H9 (cell line): ENCODE measurements at regions not wholly inside any gene's neighbourhood (a gene's known extent, or its start where the extent isn't known, plus 50 kb on each side); places are given as distances from the start of the nearest gene placed in this dataset.

Source experiments
- DNase-seq: peaks from one replicate; pipeline ENCODE4 v3.0.0-alpha.2; 2017
- H2AFZ ChIP-seq: one replicate; pipeline ENCODE4 v1.6.1; 2013; ENCODE audit warnings: mild to moderate bottlenecking, low read length, control low read depth, moderate library complexity
- H2AK5ac ChIP-seq: 2 replicates; pipeline ENCODE4 v1.6.1; 2013; ENCODE audit warnings: low read length, control low read depth, mixed read lengths; ENCODE audit not compliant: insufficient read length
- H2BK120ac ChIP-seq: one replicate; pipeline ENCODE4 v1.6.1; 2013; ENCODE audit warnings: low read depth, mild to moderate bottlenecking, low read length, control low read depth, inconsistent platforms; ENCODE audit not compliant: poor library complexity, severe bottlenecking
- H2BK12ac ChIP-seq: 2 replicates; pipeline ENCODE4 v1.6.1; 2013; ENCODE audit warnings: low read length, control low read depth, mixed read lengths, low read depth; ENCODE audit not compliant: insufficient read length
- H2BK15ac ChIP-seq: 2 replicates; pipeline ENCODE4 v1.6.1; 2013; ENCODE audit warnings: low read depth, low read length, control low read depth
- H2BK20ac ChIP-seq: one replicate; pipeline ENCODE4 v1.6.1; 2013; ENCODE audit warnings: low read depth, mild to moderate bottlenecking, low read length, control low read depth, inconsistent platforms; ENCODE audit not compliant: poor library complexity, severe bottlenecking
- H2BK5ac ChIP-seq: 2 replicates; pipeline ENCODE4 v1.6.1; 2013; ENCODE audit warnings: low read length, control low read depth, mixed read lengths; ENCODE audit not compliant: insufficient read length
- H3K14ac ChIP-seq: 2 replicates; pipeline ENCODE4 v1.6.1; 2013; ENCODE audit warnings: low read length, control low read depth; ENCODE audit not compliant: insufficient read depth
- H3K18ac ChIP-seq: 2 replicates; pipeline ENCODE4 v1.6.1; 2013; ENCODE audit warnings: low read depth, mild to moderate bottlenecking, mixed read lengths, low read length, control low read depth; ENCODE audit not compliant: insufficient read length
- H3K23ac ChIP-seq: 2 replicates; pipeline ENCODE4 v1.6.1; 2013; ENCODE audit warnings: low read length, control low read depth, mixed read lengths, low read depth; ENCODE audit not compliant: insufficient read length
- H3K23me2 ChIP-seq: 2 replicates; pipeline ENCODE4 v1.6.1; 2013; ENCODE audit warnings: low read depth, mild to moderate bottlenecking, mixed read lengths, low read length, control low read depth; ENCODE audit not compliant: insufficient read length, poor library complexity, severe bottlenecking
- H3K27ac ChIP-seq: 2 replicates; pipeline ENCODE4 v1.5.1; 2013; ENCODE audit warnings: low read length, control low read depth, mixed read lengths, low read depth; ENCODE audit not compliant: insufficient read length
- H3K27me3 ChIP-seq: 2 replicates; pipeline ENCODE4 v1.6.1; 2013; ENCODE audit warnings: low read length, control low read depth, inconsistent platforms; ENCODE audit not compliant: insufficient read depth
- H3K4ac ChIP-seq: 2 replicates; pipeline ENCODE4 v1.6.1; 2013; ENCODE audit warnings: low read depth, mild to moderate bottlenecking, control low read depth, inconsistent platforms, low read length, moderate library complexity
- H3K4me1 ChIP-seq: 2 replicates; pipeline ENCODE4 v1.6.1; 2013; ENCODE audit warnings: low read length, control low read depth, inconsistent platforms; ENCODE audit not compliant: insufficient read depth
- H3K4me2 ChIP-seq: 2 replicates; pipeline ENCODE4 v1.6.1; 2013; ENCODE audit warnings: low read length, control low read depth, mixed read lengths; ENCODE audit not compliant: insufficient read length, insufficient read depth
- H3K56ac ChIP-seq: 2 replicates; pipeline ENCODE4 v1.6.1; 2013; ENCODE audit warnings: low read depth, mild to moderate bottlenecking, mixed read lengths, low read length, control low read depth; ENCODE audit not compliant: insufficient read length
- H3K79me1 ChIP-seq: 2 replicates; pipeline ENCODE4 v1.6.1; 2013; ENCODE audit warnings: low read depth, mild to moderate bottlenecking, moderate library complexity, low read length, control low read depth, inconsistent platforms; ENCODE audit not compliant: insufficient read depth, poor library complexity, severe bottlenecking
- H3K79me2 ChIP-seq: 2 replicates; pipeline ENCODE4 v1.6.1; 2013; ENCODE audit warnings: low read length, control low read depth, inconsistent platforms; ENCODE audit not compliant: insufficient read depth
- H3K9ac ChIP-seq: 2 replicates; pipeline ENCODE4 v1.6.1; 2013; ENCODE audit warnings: low read length, control low read depth, mixed read lengths; ENCODE audit not compliant: insufficient read length; ENCODE audit errors: extremely low read depth
- H3K9me3 ChIP-seq: one replicate; pipeline ENCODE4 v1.6.1; 2013; ENCODE audit warnings: low read depth, low read length, inconsistent platforms; ENCODE audit not compliant: control insufficient read depth
- H3T11ph ChIP-seq: one replicate; pipeline ENCODE4 v1.6.1; 2013; ENCODE audit warnings: mild to moderate bottlenecking, low read length, control low read depth, inconsistent platforms
- H4K20me1 ChIP-seq: one replicate; pipeline ENCODE4 v1.6.1; 2013; ENCODE audit not compliant: control insufficient read depth, insufficient read length, insufficient read depth
- H4K5ac ChIP-seq: 2 replicates; pipeline ENCODE4 v1.6.1; 2013; ENCODE audit warnings: low read depth, mild to moderate bottlenecking, mixed read lengths, low read length, control low read depth; ENCODE audit not compliant: insufficient read length
- H4K8ac ChIP-seq: replicated peaks from 2 replicates; pipeline ENCODE4 v1.6.1; 2013; ENCODE audit warnings: low read length, control low read depth, mixed read lengths, low read depth; ENCODE audit not compliant: insufficient read length
- H4K91ac ChIP-seq: 2 replicates; pipeline ENCODE4 v1.6.1; 2013; ENCODE audit warnings: low read depth, mild to moderate bottlenecking, moderate library complexity, mixed read lengths, low read length, control low read depth; ENCODE audit not compliant: insufficient read length
- H3K27ac Mint-ChIP-seq, 3 experiments: 2 replicates in 2 of 3; 3 replicates in 1 of 3; pipeline ENCODE4 v1.8.0; 2020 to 2021; ENCODE audit warnings: mixed read lengths in 3 of 3, mild to moderate bottlenecking in 1 of 3, moderate library complexity in 1 of 3
- H3K27me3 Mint-ChIP-seq: 2 replicates; pipeline ENCODE4 v1.8.0; 2021; ENCODE audit warnings: low read depth, mild to moderate bottlenecking, moderate library complexity, mixed read lengths
- H3K36me3 Mint-ChIP-seq, 3 experiments: 2 replicates in 2 of 3; 3 replicates in 1 of 3; pipeline ENCODE4 v1.8.0; 2020 to 2021; ENCODE audit warnings: low read depth in 3 of 3, mixed read lengths in 3 of 3; ENCODE audit not compliant: insufficient read depth in 1 of 3
- H3K4me1 Mint-ChIP-seq, 2 experiments: 2 replicates each; pipeline ENCODE4 v1.8.0; 2020; ENCODE audit warnings: mixed read lengths in 2 of 2
- H3K4me3 Mint-ChIP-seq, 2 experiments: 2 replicates in 1 of 2; 3 replicates in 1 of 2; pipeline ENCODE4 v1.8.0; 2020 to 2021; ENCODE audit warnings: mild to moderate bottlenecking in 2 of 2, mixed read lengths in 2 of 2, moderate library complexity in 1 of 2
- H3K9me3 Mint-ChIP-seq, 2 experiments: 2 replicates in 1 of 2; 3 replicates in 1 of 2; pipeline ENCODE4 v1.8.0; 2020; ENCODE audit warnings: mild to moderate bottlenecking in 2 of 2, mixed read lengths in 2 of 2, moderate library complexity in 1 of 2
- CTCF ChIP-seq: fragments of 200-600 bp; sonication (generic); conservative IDR thresholded peaks from 3 replicates; pipeline ENCODE4 v1.8.0; 2021; ENCODE audit warnings: antibody characterized with exemption, mild to moderate bottlenecking
- WGBS: extraction: QIAGEN DNeasy Blood & Tissue Kit; methylation state at CpG from one replicate; pipeline ENCODE4 v1.1.7; 2013; ENCODE audit warnings: missing lambda C conversion rate, low lambda C conversion rate, mixed read lengths; ENCODE audit not compliant: insufficient read length; ENCODE audit errors: extremely low coverage; 5-methylcytosine and 5-hydroxymethylcytosine counted together

- Histone ChIP-seq H3K9ac (no peak overlapping the region), H2BK12ac (no peak overlapping the region), H4K8ac (no peak overlapping the region), H2AFZ (no peak overlapping the region), H3K9me3 (no peaks in the 10 kb centered on the region), H4K5ac (no peak overlapping the region), H3T11ph (no peak overlapping the region), H3K4me2 (no peak overlapping the region), H3K23me2 (no peaks in the 10 kb centered on the region), H3K56ac (no peak overlapping the region), H2AK5ac (no peak overlapping the region), H3K4me1 (no peaks in the 10 kb centered on the region), H3K18ac (no peak overlapping the region), H3K14ac (no peak overlapping the region), H4K91ac (no peak overlapping the region), H2BK20ac (no peak overlapping the region), H2BK120ac (no peak overlapping the region), H3K4ac (no peak overlapping the region), H2BK5ac (no peak overlapping the region), H3K79me1 (no peaks in the 10 kb centered on the region), H4K20me1 (no peaks in the 10 kb centered on the region), H2BK15ac (no peak overlapping the region), H3K23ac (no peak overlapping the region), H3K79me2 (no peaks in the 10 kb centered on the region), H3K27ac (no peak overlapping the region), H3K27me3 (no peaks in the 10 kb centered on the region)
- Mint-ChIP-seq H3K4me1 (peaks cover 13 to 24% of the 10 kb centered on the region in 2 experiments), H3K27me3 (no peaks in the 10 kb centered on the region; the same call in 1 of the 2 replicates), H3K9me3 (peaks cover under 1 to 3% of the 10 kb centered on the region in 2 experiments; a peak in 1 of 5 replicates), H3K36me3 (no peaks in the 10 kb centered on the region; a peak in 1 of 7 replicates), H3K27ac (no peak overlapping the region), H3K4me3 (no peak overlapping the region)
- no peak for TF ChIP-seq CTCF
- WGBS = no CpG with 5 or more reads among the region's 29 CpGs
- DNase-seq = peak; percentile 20
Observed at GRCh38 chr14:104266631-104267575, 128.5 kb downstream of the KIF26A start.
